Kidney epithelial cell (primary cell): ENCODE measurements at regions not wholly inside any gene's neighbourhood (a gene's known extent, or its start where the extent isn't known, plus 50 kb on each side); places are given as distances from the start of the nearest gene placed in this dataset.

ENCODE experiments used
- DNase-seq: peaks from one replicate; pipeline ENCODE4 v3.0.0-alpha.2; 2010; ENCODE audit warnings: low read depth
- H3K27me3 ChIP-seq: 2 replicates; pipeline ENCODE4 v1.6.0; 2011; ENCODE audit warnings: low read length; ENCODE audit not compliant: control insufficient read depth, insufficient read depth
- H3K36me3 ChIP-seq: 2 replicates; pipeline ENCODE4 v1.5.1; 2011; ENCODE audit warnings: low read length; ENCODE audit not compliant: control insufficient read depth, insufficient read depth
- H3K4me3 ChIP-seq: 2 replicates; pipeline ENCODE4 v1.5.1; 2011; ENCODE audit warnings: low read depth, mild to moderate bottlenecking, control low read depth, low read length
- TF ChIP-seq, protein P1 (sequence below): IDR thresholded peaks from 2 replicates; pipeline ENCODE4 v1.5.1; 2011; ENCODE audit warnings: mild to moderate bottlenecking, moderate library complexity, low read length, control low read depth, inconsistent platforms; ENCODE audit not compliant: insufficient read depth, poor library complexity, severe bottlenecking

DNA sequence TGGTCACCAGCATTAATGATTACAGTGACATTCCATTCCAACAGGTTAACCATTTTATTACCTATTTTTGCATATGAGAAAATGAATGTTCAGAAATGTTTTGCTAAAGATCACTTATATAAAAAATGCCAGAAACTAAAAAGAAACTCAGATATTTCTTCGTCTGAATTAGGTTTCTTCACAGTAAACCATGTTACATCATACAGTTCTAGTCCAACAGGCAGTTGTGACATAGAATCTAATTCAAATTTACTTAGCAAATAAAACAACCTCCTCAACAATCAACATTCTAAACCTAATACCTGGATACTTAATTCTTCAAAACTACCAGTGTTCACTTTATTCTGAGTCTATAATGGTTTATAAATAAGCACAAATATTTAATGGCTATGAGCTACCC, 416.3 kb upstream of the LRRTM4 start:
- Histone ChIP-seq H3K4me3 (no peak overlapping the region), H3K27me3 (no peaks in the 10 kb centered on the region), H3K36me3 (no peaks in the 10 kb centered on the region)
- no peak for DNase-seq
- TF ChIP-seq, protein P1, sequence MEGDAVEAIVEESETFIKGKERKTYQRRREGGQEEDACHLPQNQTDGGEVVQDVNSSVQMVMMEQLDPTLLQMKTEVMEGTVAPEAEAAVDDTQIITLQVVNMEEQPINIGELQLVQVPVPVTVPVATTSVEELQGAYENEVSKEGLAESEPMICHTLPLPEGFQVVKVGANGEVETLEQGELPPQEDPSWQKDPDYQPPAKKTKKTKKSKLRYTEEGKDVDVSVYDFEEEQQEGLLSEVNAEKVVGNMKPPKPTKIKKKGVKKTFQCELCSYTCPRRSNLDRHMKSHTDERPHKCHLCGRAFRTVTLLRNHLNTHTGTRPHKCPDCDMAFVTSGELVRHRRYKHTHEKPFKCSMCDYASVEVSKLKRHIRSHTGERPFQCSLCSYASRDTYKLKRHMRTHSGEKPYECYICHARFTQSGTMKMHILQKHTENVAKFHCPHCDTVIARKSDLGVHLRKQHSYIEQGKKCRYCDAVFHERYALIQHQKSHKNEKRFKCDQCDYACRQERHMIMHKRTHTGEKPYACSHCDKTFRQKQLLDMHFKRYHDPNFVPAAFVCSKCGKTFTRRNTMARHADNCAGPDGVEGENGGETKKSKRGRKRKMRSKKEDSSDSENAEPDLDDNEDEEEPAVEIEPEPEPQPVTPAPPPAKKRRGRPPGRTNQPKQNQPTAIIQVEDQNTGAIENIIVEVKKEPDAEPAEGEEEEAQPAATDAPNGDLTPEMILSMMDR: no peak

DNA sequence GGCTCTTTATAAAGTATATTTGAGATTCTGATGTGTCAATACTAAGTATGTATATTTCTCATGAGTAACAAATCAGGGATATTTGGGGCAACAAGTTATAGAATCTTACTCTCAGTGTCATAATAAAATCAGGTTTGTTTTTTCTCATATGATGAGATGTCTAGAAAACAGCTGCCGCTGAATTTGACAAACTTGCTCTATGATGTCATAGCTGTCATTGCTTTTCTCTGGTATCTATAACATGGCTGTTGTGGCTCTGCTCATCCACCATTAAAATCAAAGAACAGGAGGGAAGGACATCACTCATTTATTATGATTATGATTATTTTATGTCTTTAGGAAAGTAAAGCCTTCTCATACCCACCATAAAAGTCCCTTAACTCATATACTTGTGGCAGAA, 417.2 kb upstream of the LRRTM4 start:
- TF ChIP-seq, protein P1: no peak
- Histone ChIP-seq H3K36me3 (no peaks in the 10 kb centered on the region), H3K27me3 (no peaks in the 10 kb centered on the region), H3K4me3 (no peak overlapping the region)
- no peak for DNase-seq

DNA sequence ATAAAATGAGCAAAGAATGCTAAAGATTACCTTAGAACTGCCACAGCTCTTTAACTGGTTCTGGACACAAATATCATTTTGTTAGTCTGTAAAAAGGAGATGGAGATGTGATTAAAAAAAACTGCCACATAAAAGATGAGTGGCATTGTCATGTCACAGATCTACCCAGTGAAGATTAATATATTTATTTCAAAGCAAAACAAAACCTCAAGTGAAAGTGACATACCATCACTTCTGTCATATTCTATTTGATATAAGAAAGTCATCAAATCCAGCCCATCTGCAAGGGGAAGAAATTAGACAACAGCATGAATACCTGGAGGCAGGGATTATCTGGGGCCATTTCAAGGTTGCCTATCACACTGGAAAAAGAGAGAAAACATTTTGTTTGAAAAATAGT, 417.6 kb upstream of the LRRTM4 start:
- no peak for DNase-seq
- TF ChIP-seq, protein P1: no peak
- H3K36me3 ChIP-seq: no peaks in the 10 kb centered on the region
- no peak overlapping the region for H3K4me3 ChIP-seq
- H3K27me3 ChIP-seq: no peaks in the 10 kb centered on the region

DNA sequence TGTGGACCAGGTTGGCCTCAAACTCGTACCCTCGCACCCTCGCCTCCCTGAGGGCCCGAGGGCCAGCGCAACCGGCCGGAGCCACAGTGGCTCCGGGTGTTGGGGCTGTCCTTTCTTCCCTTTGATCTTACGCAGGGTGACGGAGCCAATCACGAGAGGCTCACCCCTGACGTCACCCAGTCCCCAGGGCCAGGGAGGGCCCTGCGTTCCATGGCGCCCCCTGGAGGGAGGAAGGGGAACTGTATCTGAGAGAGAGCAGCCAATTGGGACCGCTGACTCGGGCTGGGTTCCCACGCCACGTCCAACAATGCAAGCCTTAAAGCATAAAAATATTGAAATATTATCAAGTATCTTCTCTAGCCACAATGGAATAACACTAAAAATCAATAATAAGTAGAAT, 432.8 kb upstream of the LRRTM4 start:
- TF ChIP-seq, protein P1: peak; percentile 20
- no peak overlapping the region for H3K4me3 ChIP-seq
- H3K27me3 ChIP-seq: no peaks in the 10 kb centered on the region
- DNase-seq: no peak
- H3K36me3 ChIP-seq: no peaks in the 10 kb centered on the region

DNA sequence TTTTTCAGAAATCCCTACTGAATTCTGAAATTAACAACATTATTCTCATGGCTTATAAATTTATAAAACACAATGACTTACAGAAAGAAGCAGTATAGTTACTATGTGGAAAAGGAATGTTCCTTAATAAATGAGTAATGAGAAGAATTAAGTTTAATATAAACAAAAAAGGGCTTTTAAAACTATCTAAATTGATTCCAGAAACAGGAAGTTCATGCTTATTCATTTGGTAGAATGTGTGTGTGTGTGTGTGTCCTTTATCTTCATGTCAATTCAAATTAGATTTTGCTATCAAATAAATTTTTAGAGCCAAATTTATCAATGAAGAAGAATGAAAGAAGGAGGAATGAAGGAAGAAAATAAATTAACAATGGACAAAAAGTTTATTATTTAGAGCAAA, 440.8 kb upstream of the LRRTM4 start:
- H3K36me3 ChIP-seq: no peaks in the 10 kb centered on the region
- TF ChIP-seq, protein P1: no peak
- H3K27me3 ChIP-seq: no peaks in the 10 kb centered on the region
- DNase-seq: no peak
- no peak overlapping the region for H3K4me3 ChIP-seq

DNA sequence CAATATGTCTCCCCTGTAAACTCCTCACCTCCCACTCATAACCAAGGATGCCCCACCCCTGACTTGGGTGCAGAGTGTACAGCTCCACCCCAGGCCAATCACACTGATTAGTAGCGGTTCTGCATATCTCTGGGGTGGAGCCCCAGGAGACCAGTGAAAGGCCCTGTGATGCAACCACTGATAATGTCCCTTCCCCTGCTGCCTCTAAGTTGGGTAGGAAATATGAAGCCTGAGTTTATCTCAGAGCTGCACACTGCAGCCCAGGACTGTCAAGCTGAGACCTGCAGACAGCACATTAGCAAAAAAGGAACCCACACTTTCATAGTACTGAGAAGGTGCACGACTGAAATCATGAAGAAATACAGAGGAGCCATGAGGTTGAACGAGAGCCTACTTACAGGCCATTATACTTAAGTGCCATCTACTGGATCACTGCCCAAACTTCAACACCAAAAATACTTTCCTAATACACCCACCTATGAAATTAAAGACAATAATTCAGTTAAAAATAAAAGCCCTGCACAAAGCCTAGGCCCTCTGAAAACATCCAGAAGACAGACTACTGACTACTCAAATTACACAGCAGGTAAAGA, 455.4 kb upstream of the LRRTM4 start:
- DNase-seq: no peak
- no peaks in the 10 kb centered on the region for H3K27me3 ChIP-seq

More for the DNA sequence above, 455.4 kb upstream of the LRRTM4 start:
- TF ChIP-seq, protein P1: no peak
- Histone ChIP-seq H3K4me3 (no peak overlapping the region), H3K36me3 (no peaks in the 10 kb centered on the region)
